ENCODE measurements at regions not wholly inside any gene's neighbourhood (a gene's known extent, or its start where the extent isn't known, plus 50 kb on each side); places are given as distances from the start of the nearest gene placed in this dataset.

DNA sequence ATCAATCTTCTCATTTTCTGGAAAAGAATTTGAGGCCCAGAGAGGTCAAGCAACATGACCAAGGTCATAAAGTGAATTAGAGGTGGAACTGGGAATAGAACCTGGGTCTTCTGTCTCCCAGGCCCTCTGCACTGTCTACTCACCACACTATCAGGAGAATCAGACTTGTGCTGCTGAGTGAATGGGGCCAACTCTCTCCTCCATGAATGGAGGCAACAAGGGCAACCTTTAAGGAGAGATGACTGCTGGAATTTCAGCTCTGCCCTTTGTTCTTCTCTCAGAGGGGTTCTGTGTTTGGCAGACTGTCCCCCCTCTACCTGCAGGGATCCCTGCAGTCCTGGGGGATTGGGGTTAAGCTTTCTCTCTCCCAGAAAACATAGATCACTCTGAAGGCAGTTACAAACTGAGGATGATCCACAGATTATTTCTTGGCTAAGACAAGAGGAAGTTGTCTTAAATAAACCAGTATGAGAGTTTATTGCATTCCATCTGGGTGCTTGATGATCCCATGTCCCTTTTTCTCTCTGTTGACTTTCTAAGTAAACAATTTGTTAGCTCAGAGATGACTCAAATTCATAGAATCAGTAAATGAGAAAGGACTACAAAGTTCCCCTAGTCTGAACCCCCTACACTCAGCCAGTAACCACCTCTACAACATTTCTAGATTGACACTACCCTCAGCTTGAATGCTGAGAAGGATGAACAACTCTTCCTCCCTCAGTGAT lies 99.0 kb upstream of the LIPC start:
- no peaks in the 10 kb centered on the region for H3K36me3 ChIP-seq (ENCODE audit: control insufficient read depth, insufficient read depth, low read length)
- H3K27me3 ChIP-seq (ENCODE audit: control insufficient read depth, insufficient read depth, low read length), result no peaks in the 10 kb centered on the region
- no peaks in the 10 kb centered on the region for H3K9me3 ChIP-seq (ENCODE audit: control insufficient read depth, insufficient read depth, low read length)
- Mint-ChIP-seq H3K27ac (peak overlapping the region; percentile 92 to 95), H3K4me3 (no peak overlapping the region), H3K36me3 (no peaks in the 10 kb centered on the region), H3K9me3 (no peaks in the 10 kb centered on the region), H3K4me1 (peaks cover 34 to 40% of the 10 kb centered on the region in 2 donors), H3K27me3 (ENCODE audit: low read depth in 2 of 2) (no peaks in the 10 kb centered on the region)
- ATAC-seq (no peak), DNase-seq (no peak)
- H3K4me3 ChIP-seq (ENCODE audit: low read length), result no peak overlapping the region
- peaks cover 29% of the 10 kb centered on the region for H3K4me1 ChIP-seq (ENCODE audit: control insufficient read depth, insufficient read depth, low read length)
- H3K27ac ChIP-seq (ENCODE audit: low read length), result peak overlapping the region; percentile 82
- TF ChIP-seq CTCF (IDR thresholded peaks at IDR 0.05), result no peak
- intact Hi-C loops (cut with micrococcal nuclease), result loop anchor here (2.0 to 10.0 kb wide), 4 partner anchors 18 to 184 kb away; no protein-coding TSS in a partner anchor

DNA sequence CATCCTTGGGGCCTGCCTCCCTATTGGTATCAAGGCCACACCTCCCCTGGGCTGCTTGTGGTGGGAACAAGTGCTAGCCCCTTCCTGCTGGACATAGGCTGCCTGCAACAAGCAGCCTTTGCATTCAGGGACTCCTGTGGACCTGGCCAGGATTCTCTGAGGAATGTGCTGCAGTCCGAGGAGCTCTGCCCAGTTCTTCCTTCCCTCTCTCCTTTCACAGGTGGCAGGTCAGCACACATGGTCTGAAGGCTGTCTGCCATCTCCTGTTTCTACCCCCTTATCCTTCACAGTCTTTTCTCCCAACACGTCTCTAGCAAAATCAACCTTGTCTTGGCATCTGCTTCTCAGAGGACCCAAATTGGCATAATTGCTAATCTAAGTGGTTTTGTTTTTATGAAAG lies 97.0 kb upstream of the LIPC start:
- Mint-ChIP-seq H3K27me3 (ENCODE audit: low read depth in 2 of 2) (no peaks in the 10 kb centered on the region), H3K36me3 (no peaks in the 10 kb centered on the region), H3K27ac (peak overlapping the region in 1 of 2 donors; percentile 36), H3K4me1 (peaks cover 37 to 44% of the 10 kb centered on the region in 2 donors), H3K4me3 (no peak overlapping the region), H3K9me3 (no peaks in the 10 kb centered on the region)
- no peak overlapping the region for H3K4me3 ChIP-seq (ENCODE audit: low read length)
- peaks cover 29% of the 10 kb centered on the region for H3K4me1 ChIP-seq (ENCODE audit: control insufficient read depth, insufficient read depth, low read length)
- no peaks in the 10 kb centered on the region for H3K27me3 ChIP-seq (ENCODE audit: control insufficient read depth, insufficient read depth, low read length)
- H3K27ac ChIP-seq (ENCODE audit: low read length), result no peak overlapping the region
- no peak for ATAC-seq
- no peak for DNase-seq
- no peak for TF ChIP-seq CTCF (IDR thresholded peaks at IDR 0.05)
- intact Hi-C loops (cut with micrococcal nuclease), result loop anchor here (5.0 to 10.0 kb wide), 3 partner anchors 80 to 182 kb away; no protein-coding TSS in a partner anchor
- WGBS (ENCODE audit: insufficient coverage), result 100% methylated on average over 1 of the region's 2 CpGs
- no peaks in the 10 kb centered on the region for H3K36me3 ChIP-seq (ENCODE audit: control insufficient read depth, insufficient read depth, low read length)
- H3K9me3 ChIP-seq (ENCODE audit: control insufficient read depth, insufficient read depth, low read length), result no peaks in the 10 kb centered on the region

GRCh38 chr15:58336161-58336560 lies 95.6 kb upstream of the LIPC start:
- Histone ChIP-seq H3K4me1 (ENCODE audit: control insufficient read depth, insufficient read depth, low read length) (peaks cover 17% of the 10 kb centered on the region), H3K27me3 (ENCODE audit: control insufficient read depth, insufficient read depth, low read length) (no peaks in the 10 kb centered on the region), H3K27ac (ENCODE audit: low read length) (no peak overlapping the region), H3K36me3 (ENCODE audit: control insufficient read depth, insufficient read depth, low read length) (no peaks in the 10 kb centered on the region), H3K9me3 (ENCODE audit: control insufficient read depth, insufficient read depth, low read length) (no peaks in the 10 kb centered on the region), H3K4me3 (ENCODE audit: low read length) (no peak overlapping the region)
- Mint-ChIP-seq H3K27ac (peak overlapping the region in 1 of 2 donors; percentile 47), H3K27me3 (ENCODE audit: low read depth in 2 of 2) (peaks cover 0 to 2% of the 10 kb centered on the region in 2 donors), H3K4me1 (peaks cover 27 to 30% of the 10 kb centered on the region in 2 donors), H3K36me3 (no peaks in the 10 kb centered on the region), H3K4me3 (no peak overlapping the region), H3K9me3 (no peaks in the 10 kb centered on the region)
- WGBS (ENCODE audit: insufficient coverage), result no CpG with 5 or more reads among the region's 3 CpGs
- no peak for TF ChIP-seq CTCF (IDR thresholded peaks at IDR 0.05)
- intact Hi-C loops (cut with micrococcal nuclease), result loop anchor here (10.0 kb wide), 1 partner anchor 79 kb away; no protein-coding TSS in a partner anchor
- DNase-seq (no peak), ATAC-seq (no peak)

GRCh38 chr15:58340176-58340575 lies 91.6 kb upstream of the LIPC start:
- H3K4me3 Mint-ChIP-seq, result no peak overlapping the region
- peaks cover 4% of the 10 kb centered on the region in 2 donors for H3K4me1 Mint-ChIP-seq
- Histone ChIP-seq H3K4me1 (ENCODE audit: control insufficient read depth, insufficient read depth, low read length) (no peaks in the 10 kb centered on the region), H3K36me3 (ENCODE audit: control insufficient read depth, insufficient read depth, low read length) (no peaks in the 10 kb centered on the region), H3K9me3 (ENCODE audit: control insufficient read depth, insufficient read depth, low read length) (no peaks in the 10 kb centered on the region), H3K4me3 (ENCODE audit: low read length) (no peak overlapping the region), H3K27ac (ENCODE audit: low read length) (no peak overlapping the region), H3K27me3 (ENCODE audit: control insufficient read depth, insufficient read depth, low read length) (no peaks in the 10 kb centered on the region)
- H3K36me3 Mint-ChIP-seq, result no peaks in the 10 kb centered on the region
- no peak for DNase-seq
- no peak for TF ChIP-seq CTCF (IDR thresholded peaks at IDR 0.05)
- H3K27me3 Mint-ChIP-seq (ENCODE audit: low read depth in 2 of 2), result peaks cover 0 to 2% of the 10 kb centered on the region in 2 donors
- no peak overlapping the region for H3K27ac Mint-ChIP-seq
- H3K9me3 Mint-ChIP-seq, result no peaks in the 10 kb centered on the region
- intact Hi-C loops (cut with micrococcal nuclease), result no loop called here
- 92% methylated on average over 2 of the region's 3 CpGs for WGBS (ENCODE audit: insufficient coverage)
- no peak for ATAC-seq

Data from natural killer cell (primary cell).